NCI-H2107 (cell line): ENCODE measurements at regions not wholly inside any gene's neighbourhood (a gene's known extent, or its start where the extent isn't known, plus 50 kb on each side); places are given as distances from the start of the nearest gene placed in this dataset.
"Not testable (repeated sequence)": the region's sequence is repeated elsewhere in the genome, so short reads cannot be mapped to it uniquely, and the experiment has no call there.

Source experiments
- DNase-seq: peaks from one replicate; lab custom pipeline; 2025; lab: John Stamatoyannopoulos, UW

GRCh38 chr16:85515830-85516397, 97.2 kb upstream of the GSE1 start:
- no peak for DNase-seq

- DNase-seq, result no peak
These were observed 96.0 kb upstream of the GSE1 start for GRCh38 chr16:85517154-85517553.

- DNase-seq, result no peak
These were observed 95.5 kb upstream of the GSE1 start for GRCh38 chr16:85517563-85518179.

GRCh38 chr16:85518398-85519049, 94.6 kb upstream of the GSE1 start:
- DNase-seq, result no peak

GRCh38 chr16:85519050-85519440, 94.1 kb upstream of the GSE1 start:
- not testable (repeated sequence) for DNase-seq

GRCh38 chr16:85519540-85520231, 93.4 kb upstream of the GSE1 start:
- no peak for DNase-seq

GRCh38 chr16:85520853-85521521, 92.1 kb upstream of the GSE1 start:
- no peak for DNase-seq

GRCh38 chr16:85521552-85522307, 91.4 kb upstream of the GSE1 start:
- no peak for DNase-seq

- no peak for DNase-seq
These were observed 90.7 kb upstream of the GSE1 start for GRCh38 chr16:85522308-85522841.

- no peak for DNase-seq
These were observed 90.1 kb upstream of the GSE1 start for GRCh38 chr16:85522842-85523601.

GRCh38 chr16:85523602-85524364, 89.3 kb upstream of the GSE1 start:
- DNase-seq, result peak; percentile 62

- no peak for DNase-seq
These were observed 88.8 kb upstream of the GSE1 start for GRCh38 chr16:85524365-85524629.

- DNase-seq, result peak; percentile 68
These were observed 88.3 kb upstream of the GSE1 start for GRCh38 chr16:85524630-85525419.

- DNase-seq, result no peak
These were observed 87.5 kb upstream of the GSE1 start for GRCh38 chr16:85525420-85526184.

- no peak for DNase-seq
These were observed 86.7 kb upstream of the GSE1 start for GRCh38 chr16:85526185-85526974.

- DNase-seq, result no peak
These were observed 85.9 kb upstream of the GSE1 start for GRCh38 chr16:85527042-85527766.

GRCh38 chr16:85527767-85528297, 85.3 kb upstream of the GSE1 start:
- DNase-seq, result no peak
